Spleen (tissue), 7 donors: ENCODE measurements at regions not wholly inside any gene's neighbourhood (a gene's known extent, or its start where the extent isn't known, plus 50 kb on each side); places are given as distances from the start of the nearest gene placed in this dataset.

Experiments
- CTCF ChIP-seq, 11 experiments: fragments of 200-600 bp in 7 of 11; fragments of 450-650 bp in 4 of 11; sonication (generic) in 4 of 11; IDR thresholded peaks in 8 of 11; conservative IDR thresholded peaks in 3 of 11; 1 replicate in 7 of 11; 2 replicates in 4 of 11; pipeline versions ENCODE4 v1.4.0 to v1.8.0; 2016 to 2021; ENCODE audit warnings: antibody characterized with exemption in 11 of 11, inconsistent platforms in 4 of 11, mild to moderate bottlenecking in 1 of 11
- POLR2A ChIP-seq, 3 donors: fragments of 450-650 bp; IDR thresholded peaks; one replicate each; pipeline ENCODE4 v1.5.1; 2017; ENCODE audit warnings: antibody characterized with exemption in 3 of 3, mild to moderate bottlenecking in 1 of 3
- donor health status: DM: no; HTN: no; CAD: no; lungs with moderate emphysema.
- donor health status: DM: no; HTN: no; CAD: no.
- donor health status: DM: no; HTN: no; CAD: no.

- no peak for TF ChIP-seq CTCF (IDR thresholded peaks at IDR 0.05 in 8 of 11, conservative IDR thresholded peaks at IDR 0.05 in 3 of 11)
- TF ChIP-seq POLR2A (IDR thresholded peaks at IDR 0.05) = no peak
These were observed 174.8 kb downstream of the BUD13 start for GRCh38 chr11:116598036-116598435.
